ENCODE measurements at regions not wholly inside any gene's neighbourhood (a gene's known extent, or its start where the extent isn't known, plus 50 kb on each side); places are given as distances from the start of the nearest gene placed in this dataset.

DNA sequence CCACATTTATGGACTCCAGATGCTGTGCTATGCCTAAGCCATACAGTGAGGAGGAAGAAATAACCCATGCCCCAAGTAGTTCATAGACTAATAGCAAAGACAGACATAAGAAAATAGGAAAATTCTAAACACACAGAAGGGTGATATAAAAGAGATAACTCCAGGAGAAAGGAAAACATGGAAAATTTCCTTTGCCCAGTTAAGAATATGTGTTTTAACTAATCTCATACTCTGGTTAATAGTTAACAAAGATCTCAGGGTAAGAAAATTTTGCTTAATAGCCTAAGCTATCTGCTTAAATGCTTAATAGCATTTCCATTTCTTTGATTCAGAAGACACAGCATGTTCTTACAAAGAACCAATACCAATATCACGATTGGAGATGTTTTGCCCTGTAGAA, 358.0 kb downstream of the MSX2 start:
- TF ChIP-seq, protein P1, sequence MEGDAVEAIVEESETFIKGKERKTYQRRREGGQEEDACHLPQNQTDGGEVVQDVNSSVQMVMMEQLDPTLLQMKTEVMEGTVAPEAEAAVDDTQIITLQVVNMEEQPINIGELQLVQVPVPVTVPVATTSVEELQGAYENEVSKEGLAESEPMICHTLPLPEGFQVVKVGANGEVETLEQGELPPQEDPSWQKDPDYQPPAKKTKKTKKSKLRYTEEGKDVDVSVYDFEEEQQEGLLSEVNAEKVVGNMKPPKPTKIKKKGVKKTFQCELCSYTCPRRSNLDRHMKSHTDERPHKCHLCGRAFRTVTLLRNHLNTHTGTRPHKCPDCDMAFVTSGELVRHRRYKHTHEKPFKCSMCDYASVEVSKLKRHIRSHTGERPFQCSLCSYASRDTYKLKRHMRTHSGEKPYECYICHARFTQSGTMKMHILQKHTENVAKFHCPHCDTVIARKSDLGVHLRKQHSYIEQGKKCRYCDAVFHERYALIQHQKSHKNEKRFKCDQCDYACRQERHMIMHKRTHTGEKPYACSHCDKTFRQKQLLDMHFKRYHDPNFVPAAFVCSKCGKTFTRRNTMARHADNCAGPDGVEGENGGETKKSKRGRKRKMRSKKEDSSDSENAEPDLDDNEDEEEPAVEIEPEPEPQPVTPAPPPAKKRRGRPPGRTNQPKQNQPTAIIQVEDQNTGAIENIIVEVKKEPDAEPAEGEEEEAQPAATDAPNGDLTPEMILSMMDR (IDR thresholded peaks at IDR 0.05; ENCODE audit: low read depth, low read length, poor library complexity, severe bottlenecking), result no peak
- TF ChIP-seq EZH2phosphoT487 (IDR thresholded peaks at IDR 0.05; ENCODE audit: borderline replicate concordance, low read length), result no peak

Data from DOHH2 (cell line).